Fibroblast of pulmonary artery (primary cell): ENCODE measurements at regions not wholly inside any gene's neighbourhood (a gene's known extent, or its start where the extent isn't known, plus 50 kb on each side); places are given as distances from the start of the nearest gene placed in this dataset.

Experiments
- DNase-seq: peaks from one replicate; pipeline ENCODE4 v3.0.0-alpha.2; 2010; ENCODE audit warnings: low read depth
- H3K4me3 ChIP-seq: replicated peaks from 2 replicates; pipeline ENCODE4 v1.5.1; 2011; ENCODE audit warnings: low read depth, mild to moderate bottlenecking, control low read depth, low read length, moderate library complexity
- TF ChIP-seq, protein P1 (sequence below): IDR thresholded peaks from 2 replicates; pipeline ENCODE4 v1.5.1; 2011; ENCODE audit warnings: mild to moderate bottlenecking, control low read depth, low read length, inconsistent platforms; ENCODE audit errors: missing control alignments

DNA sequence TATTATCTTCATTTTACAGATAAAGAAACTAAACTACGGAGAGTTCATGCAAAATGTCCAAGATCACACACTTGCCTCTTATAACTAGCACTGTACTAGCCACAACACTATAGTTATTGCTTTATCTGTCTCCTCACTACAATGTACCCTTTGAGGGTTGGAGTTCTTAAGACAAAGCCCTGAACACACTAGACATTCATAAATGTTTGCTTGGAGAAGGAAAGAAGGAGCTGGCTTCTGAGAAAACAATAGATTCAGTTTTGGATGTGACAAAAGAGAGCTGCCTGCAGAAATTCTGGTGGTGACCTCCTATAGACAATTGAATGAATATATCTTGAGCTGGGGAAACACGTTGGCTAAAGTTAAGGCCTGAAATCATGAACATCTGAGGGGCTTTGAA, 169.9 kb upstream of the ARHGEF26 start:
- TF ChIP-seq, protein P1, sequence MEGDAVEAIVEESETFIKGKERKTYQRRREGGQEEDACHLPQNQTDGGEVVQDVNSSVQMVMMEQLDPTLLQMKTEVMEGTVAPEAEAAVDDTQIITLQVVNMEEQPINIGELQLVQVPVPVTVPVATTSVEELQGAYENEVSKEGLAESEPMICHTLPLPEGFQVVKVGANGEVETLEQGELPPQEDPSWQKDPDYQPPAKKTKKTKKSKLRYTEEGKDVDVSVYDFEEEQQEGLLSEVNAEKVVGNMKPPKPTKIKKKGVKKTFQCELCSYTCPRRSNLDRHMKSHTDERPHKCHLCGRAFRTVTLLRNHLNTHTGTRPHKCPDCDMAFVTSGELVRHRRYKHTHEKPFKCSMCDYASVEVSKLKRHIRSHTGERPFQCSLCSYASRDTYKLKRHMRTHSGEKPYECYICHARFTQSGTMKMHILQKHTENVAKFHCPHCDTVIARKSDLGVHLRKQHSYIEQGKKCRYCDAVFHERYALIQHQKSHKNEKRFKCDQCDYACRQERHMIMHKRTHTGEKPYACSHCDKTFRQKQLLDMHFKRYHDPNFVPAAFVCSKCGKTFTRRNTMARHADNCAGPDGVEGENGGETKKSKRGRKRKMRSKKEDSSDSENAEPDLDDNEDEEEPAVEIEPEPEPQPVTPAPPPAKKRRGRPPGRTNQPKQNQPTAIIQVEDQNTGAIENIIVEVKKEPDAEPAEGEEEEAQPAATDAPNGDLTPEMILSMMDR = no peak
- no peak overlapping the region for H3K4me3 ChIP-seq
- DNase-seq = no peak

DNA sequence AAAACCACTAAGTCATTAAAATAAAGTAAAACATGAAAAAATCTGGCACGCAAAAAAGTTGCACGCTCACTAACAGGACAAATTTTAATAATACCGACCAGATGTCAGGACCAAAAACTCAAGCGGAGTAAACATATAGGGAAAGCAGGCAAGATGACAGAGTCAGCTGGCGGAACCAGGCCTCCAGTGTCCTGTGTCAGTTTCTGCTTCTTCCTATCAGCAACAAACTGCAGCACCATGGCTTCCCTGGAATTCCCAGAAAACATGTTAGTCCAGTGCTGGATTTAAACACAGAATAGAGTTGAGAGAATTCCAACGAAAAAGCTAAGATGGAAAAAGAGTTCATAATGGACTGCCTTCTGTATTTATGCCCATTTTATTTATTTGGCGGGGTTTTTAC, 169.1 kb upstream of the ARHGEF26 start:
- no peak overlapping the region for H3K4me3 ChIP-seq
- DNase-seq = no peak
- TF ChIP-seq, protein P1 = no peak

DNA sequence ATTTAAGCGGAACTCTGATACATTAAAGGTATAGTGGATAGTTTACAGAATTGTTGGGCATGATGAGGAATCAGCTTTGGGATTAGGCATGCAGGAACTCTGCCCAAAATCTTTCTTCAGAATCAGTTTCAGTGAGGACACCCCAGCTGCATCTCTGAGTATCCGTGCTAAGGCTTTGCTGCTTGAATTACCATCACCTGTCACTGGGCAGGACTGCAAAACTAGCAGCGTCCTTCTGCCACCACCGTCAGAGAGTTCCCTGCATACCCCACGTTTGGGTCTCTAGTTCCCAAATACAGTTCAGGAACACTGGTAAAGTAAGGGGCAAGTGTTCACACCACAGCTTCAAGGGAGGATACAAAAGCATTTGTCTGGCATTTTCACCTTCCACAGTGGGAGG, 164.6 kb upstream of the ARHGEF26 start:
- TF ChIP-seq, protein P1 = no peak
- DNase-seq = no peak

DNA sequence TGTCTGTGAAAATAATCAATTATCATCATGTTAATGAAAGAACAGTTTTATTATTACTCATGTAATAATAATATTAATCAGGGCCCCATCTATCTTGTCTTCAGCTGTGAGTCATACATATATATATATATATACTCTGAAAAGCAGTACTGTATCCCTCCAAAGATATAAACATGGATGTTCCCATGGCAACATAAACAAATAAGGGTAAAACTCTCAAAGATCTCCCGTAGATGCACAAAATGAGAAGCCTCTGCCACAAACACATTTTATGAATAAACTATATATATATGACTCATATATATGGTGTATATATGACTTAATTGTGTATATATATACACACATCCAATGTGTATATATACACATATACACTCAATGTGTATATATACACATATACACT, 163.8 kb upstream of the ARHGEF26 start:
- no peak overlapping the region for H3K4me3 ChIP-seq
- TF ChIP-seq, protein P1 = no peak
- DNase-seq = no peak

More for the DNA sequence above, 164.6 kb upstream of the ARHGEF26 start:
- H3K4me3 ChIP-seq = no peak overlapping the region

DNA sequence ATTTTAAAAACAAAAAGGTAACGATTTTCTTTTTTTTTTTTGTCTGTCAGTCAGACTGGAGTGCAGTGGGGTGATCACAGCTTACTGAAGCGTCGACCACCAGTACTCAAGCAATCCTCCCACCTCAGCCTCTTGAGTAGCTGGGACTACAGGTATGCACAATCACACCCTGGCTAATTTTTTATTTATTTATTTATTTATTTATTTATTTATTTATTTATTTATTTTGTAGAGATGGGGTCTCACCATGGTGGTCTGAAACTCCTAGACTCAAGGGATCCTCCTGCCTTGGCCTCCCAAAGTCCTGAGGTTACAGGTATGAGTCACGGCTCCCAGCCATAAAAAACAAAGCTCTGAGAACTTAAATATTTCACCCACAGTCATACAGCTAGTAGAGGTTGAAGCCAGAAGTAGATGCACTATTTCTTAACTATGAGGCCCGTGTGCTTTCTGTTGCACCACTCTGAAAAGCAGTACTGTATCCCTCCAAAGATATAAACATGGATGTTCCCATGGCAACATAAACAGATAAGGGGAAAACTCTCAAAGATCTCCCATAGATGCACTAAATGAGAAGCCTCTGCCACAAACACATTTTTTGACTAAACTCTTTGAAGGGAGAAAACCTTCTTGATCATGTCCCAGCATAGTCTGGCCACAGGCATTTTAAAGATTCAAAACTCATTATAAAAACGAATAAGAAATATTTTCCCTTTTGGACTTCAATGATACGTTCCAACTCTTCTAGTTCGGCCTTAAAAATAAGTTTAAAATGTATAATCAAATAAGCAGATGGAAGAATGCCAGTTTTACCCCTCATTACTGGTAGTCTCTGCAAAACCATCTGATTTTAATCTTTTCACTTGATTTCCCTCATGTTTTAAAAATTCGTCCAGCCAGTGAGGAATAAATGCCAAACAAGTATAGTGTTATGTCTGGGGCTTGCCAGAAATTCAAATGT, 162.3 kb upstream of the ARHGEF26 start:
- DNase-seq = peak; percentile 47
- TF ChIP-seq, protein P1 = no peak
- H3K4me3 ChIP-seq = no peak overlapping the region

DNA sequence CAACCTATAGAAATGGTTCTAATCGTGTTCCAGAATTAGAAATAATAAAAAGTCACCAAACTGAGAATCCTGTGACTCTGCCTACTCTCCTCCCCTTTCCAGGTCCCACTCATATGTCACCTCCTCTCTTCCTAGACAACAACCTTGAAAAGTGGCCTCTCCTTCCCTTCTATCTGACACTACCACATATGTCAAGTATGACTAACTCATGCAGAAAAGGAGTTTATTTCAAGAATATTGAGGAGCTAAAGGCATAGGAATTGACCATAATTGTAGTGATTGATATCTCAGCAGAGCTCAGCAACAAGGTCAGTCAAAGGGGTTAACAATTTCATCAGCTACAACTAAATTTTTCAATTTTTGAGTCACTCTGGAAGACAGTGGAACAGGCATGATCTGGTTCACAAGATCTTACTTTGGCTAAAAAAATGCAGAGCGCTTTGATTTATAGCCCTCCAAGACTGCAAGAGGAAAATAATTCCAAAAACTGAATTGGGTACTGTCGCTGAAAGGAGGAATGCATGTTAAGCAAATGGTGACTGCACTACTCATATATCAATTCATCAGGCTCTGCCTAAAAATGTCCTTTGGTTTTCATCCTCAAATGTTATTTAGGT, 160.6 kb upstream of the ARHGEF26 start:
- no peak overlapping the region for H3K4me3 ChIP-seq
- no peak for DNase-seq
- TF ChIP-seq, protein P1 = no peak
